AG10803 (cell line): ENCODE measurements at regions not wholly inside any gene's neighbourhood (a gene's known extent, or its start where the extent isn't known, plus 50 kb on each side); places are given as distances from the start of the nearest gene placed in this dataset.

Experiments used
- DNase-seq: peaks from one replicate; pipeline ENCODE4 v3.0.0; 2010; ENCODE audit warnings: low read depth
- H3K4me3 ChIP-seq: 2 replicates; pipeline ENCODE4 v1.5.1; 2011; ENCODE audit warnings: mild to moderate bottlenecking, low read length, control low read depth
- TF ChIP-seq, protein P1 (sequence below): conservative IDR thresholded peaks from 2 replicates; pipeline ENCODE4 v1.5.1; 2011; ENCODE audit warnings: mild to moderate bottlenecking, low read length, control low read depth, inconsistent platforms

DNA sequence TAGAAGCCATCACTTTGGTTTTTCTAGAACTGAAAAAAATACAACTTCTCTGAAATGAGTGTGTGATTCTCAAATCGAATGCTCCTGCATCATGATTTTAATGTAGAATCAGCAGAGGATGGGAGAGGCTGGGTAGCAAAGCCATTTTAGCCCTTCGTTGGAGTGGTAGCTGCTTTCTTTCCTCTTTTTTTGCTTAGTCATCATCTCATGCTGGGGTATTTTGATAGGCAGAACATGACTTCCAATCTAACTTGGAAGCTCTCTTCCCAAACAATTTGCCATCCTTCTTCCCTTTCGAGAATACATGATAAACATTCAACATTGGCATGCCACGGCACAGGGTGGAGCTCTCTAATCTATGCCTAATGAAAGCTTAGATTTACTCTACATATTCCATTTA, 311.2 kb upstream of the LRATD1 start:
- DNase-seq, result no peak
- no peak overlapping the region for H3K4me3 ChIP-seq
- TF ChIP-seq, protein P1, sequence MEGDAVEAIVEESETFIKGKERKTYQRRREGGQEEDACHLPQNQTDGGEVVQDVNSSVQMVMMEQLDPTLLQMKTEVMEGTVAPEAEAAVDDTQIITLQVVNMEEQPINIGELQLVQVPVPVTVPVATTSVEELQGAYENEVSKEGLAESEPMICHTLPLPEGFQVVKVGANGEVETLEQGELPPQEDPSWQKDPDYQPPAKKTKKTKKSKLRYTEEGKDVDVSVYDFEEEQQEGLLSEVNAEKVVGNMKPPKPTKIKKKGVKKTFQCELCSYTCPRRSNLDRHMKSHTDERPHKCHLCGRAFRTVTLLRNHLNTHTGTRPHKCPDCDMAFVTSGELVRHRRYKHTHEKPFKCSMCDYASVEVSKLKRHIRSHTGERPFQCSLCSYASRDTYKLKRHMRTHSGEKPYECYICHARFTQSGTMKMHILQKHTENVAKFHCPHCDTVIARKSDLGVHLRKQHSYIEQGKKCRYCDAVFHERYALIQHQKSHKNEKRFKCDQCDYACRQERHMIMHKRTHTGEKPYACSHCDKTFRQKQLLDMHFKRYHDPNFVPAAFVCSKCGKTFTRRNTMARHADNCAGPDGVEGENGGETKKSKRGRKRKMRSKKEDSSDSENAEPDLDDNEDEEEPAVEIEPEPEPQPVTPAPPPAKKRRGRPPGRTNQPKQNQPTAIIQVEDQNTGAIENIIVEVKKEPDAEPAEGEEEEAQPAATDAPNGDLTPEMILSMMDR, result no peak

DNA sequence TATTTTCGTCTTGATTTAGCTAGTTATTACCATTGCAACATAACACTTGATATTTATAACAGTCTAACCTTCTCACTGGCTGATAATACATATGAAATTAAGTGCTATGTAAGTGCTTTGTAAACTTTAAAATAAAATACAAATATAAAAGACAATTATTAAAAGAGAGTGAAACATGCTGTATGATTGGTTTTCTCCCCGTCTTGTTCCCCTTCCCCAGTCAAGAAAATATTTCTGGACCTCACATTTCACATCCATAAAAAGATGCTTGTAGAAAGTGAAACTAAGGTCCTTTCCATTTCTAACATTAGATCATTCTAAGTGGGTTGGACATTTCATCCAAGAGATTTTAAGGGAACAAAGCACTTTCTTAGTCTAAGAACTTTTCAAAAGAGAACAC, 310.2 kb upstream of the LRATD1 start:
- no peak overlapping the region for H3K4me3 ChIP-seq
- DNase-seq, result no peak
- TF ChIP-seq, protein P1, result no peak

DNA sequence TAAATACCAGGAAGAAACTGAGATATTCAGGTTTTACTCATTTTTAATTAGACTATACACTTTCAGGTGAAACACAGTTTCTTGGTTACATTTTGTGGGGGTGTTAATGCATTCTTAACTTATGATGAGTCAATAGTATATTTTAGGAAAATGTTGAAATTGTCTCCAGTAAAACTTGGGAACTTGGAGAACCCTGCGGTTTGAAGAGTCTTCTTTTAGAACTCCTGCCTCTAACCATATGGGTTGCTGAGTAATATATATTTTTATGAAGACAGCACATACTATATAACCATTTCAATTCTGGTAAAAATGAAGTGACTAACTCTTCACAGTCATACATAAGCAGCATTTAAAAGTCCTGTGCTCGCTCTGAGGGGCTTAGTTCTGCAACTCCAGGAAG, 308.2 kb upstream of the LRATD1 start:
- H3K4me3 ChIP-seq, result no peak overlapping the region
- TF ChIP-seq, protein P1, result no peak
- DNase-seq, result no peak

DNA sequence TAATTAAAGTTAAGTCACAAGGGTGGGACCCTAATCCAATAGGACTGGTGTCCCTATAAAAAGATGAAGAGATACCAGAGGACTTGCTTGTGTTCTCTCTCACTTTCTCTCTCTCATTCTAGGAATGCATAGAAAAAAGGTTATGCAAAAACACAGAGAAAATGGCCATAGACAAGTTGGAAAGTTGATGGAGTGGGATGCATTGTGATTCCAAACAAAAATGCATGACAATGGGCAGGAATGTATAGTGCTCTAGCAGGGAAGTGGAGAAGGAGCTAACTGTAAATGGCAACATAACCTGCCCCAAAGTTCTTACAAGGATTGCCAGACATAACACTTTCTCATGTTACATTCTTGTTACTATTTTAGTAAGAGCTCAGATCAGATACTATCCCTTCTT, 301.6 kb upstream of the LRATD1 start:
- no peak for DNase-seq
- TF ChIP-seq, protein P1, result no peak
- H3K4me3 ChIP-seq, result no peak overlapping the region

DNA sequence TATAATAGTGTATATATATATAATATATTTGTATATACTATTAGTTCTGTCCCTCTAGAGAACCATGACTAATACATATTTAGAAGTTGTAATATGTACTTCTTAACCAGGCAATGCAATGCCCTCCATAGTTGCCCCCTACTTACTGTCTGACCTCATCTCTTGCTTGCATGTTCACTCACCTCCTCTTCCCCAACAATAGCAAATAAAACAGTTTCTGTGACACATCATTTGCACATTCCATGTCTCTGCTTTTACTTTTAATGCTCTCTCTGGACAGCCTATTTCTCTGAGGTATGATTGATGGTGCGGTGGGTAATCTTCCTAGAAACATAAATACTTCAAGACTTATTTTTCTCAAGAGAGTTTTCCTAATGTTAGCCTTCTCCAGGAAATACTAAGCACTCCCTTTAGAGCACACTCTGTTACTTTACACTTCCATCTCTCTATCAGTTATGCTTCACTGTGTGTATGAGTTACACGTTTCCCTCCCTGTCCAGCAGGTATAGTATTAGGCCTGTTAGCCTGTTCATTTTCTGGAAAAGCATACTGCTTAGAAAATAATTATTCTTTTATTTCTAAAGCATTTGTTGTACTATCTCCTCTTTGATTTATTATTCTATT, 295.6 kb upstream of the LRATD1 start:
- TF ChIP-seq, protein P1, result no peak
- H3K4me3 ChIP-seq, result no peak overlapping the region
- DNase-seq, result no peak

DNA sequence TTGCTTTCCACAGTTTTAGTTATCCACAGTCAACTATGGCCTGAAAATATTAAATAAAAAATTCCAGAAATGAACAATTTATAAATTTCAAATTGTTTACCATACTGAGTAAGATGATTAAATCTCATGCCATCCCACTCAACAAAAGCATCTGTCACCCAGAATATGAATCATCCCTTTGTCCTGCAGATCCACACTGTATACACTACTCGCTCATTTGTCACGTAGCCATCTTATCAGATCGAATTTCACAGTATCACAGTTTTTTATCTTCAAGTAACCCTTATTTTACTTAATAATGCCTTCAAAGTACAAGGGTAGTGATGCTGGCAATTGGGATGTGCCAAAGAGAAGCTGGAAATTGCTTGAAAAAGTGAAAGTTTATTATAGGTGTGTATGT, 291.8 kb upstream of the LRATD1 start:
- TF ChIP-seq, protein P1, result no peak
- no peak for DNase-seq
- no peak overlapping the region for H3K4me3 ChIP-seq

DNA sequence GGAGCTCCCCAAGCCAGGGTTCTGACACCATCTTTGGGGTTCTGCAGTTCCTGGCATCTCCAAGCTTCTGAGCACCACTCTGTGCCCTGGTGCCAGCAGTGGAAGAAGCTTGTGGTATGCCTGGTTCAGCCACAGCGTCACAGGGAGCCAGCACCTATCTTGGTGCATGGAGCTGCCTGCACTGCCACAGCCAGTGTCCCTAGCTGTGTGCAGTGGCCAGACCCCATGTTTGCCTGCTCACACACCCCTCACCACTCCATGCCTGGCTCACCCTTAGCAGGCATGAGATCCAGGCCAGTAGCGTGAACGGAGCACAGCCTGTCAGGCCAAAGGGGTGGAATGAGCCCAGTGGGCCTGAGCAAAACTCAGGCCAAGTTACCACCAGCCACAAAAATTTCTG, 290.2 kb upstream of the LRATD1 start:
- TF ChIP-seq, protein P1, result no peak
- DNase-seq, result no peak
- no peak overlapping the region for H3K4me3 ChIP-seq
